HCT116 (cell line): ENCODE measurements at regions not wholly inside any gene's neighbourhood (a gene's known extent, or its start where the extent isn't known, plus 50 kb on each side); places are given as distances from the start of the nearest gene placed in this dataset.

ENCODE experiments used
- ATAC-seq: fragments of 200-7000 bp; cut with Tn5 transposase; 2 replicates; pipeline ENCODE4 v1.9.1; 2020; ENCODE audit warnings: mild to moderate bottlenecking, moderate library complexity
- BruUV-seq: library from RNA; stranded (reverse); fragments of 400-500 nt; replicated peaks from 2 replicates; lab custom pipeline; 2021; lab: Mats Ljungman, UMichigan
- CTCF ChIA-PET: fragments of 300-600 bp; sonication (Branson Sonifier 250); formaldehyde crosslinking; loops from one replicate; lab custom pipeline; 2021; ENCODE audit warnings: antibody characterized with exemption; lab: Charles Lee
- POLR2A ChIA-PET: fragments of 300-600, 350-600 bp; sonication (Branson Sonifier 250); formaldehyde crosslinking; loops from one replicate; lab custom pipeline; 2021; ENCODE audit warnings: antibody characterized with exemption; lab: Charles Lee
- RAD21 ChIA-PET, 2 experiments: fragments of 300-600 bp; sonication (Branson Sonifier 250); formaldehyde crosslinking; loops; one replicate each; lab custom pipeline; 2023; ENCODE audit warnings: low total read pairs in 2 of 2; ENCODE audit not compliant: uncharacterized antibody in 2 of 2, unreplicated experiment in 2 of 2, low non-redundant PET in 1 of 2; lab: Charles Lee
- DNase-seq: peaks from one replicate; pipeline ENCODE4 v3.0.0-alpha.2; 2010; ENCODE audit warnings: low read depth, low spot score
- H2AFZ ChIP-seq: fragments of 200-600 bp; shearing (Covaris generic), sonication (generic); 2 replicates; pipeline ENCODE4 v1.6.1; 2017; ENCODE audit warnings: low read depth, mixed run types, mixed read lengths, antibody characterized with exemption, low read length; ENCODE audit not compliant: poor library complexity, severe bottlenecking
- H3K27ac ChIP-seq: 2 replicates; pipeline ENCODE4 v1.5.1; 2012; ENCODE audit warnings: low read depth, low read length
- H3K27me3 ChIP-seq: fragments of 200-600 bp; sonication (generic); 2 replicates; pipeline ENCODE4 v1.6.1; 2016; ENCODE audit warnings: mixed run types, low read length, mixed read lengths; ENCODE audit not compliant: insufficient read depth
- H3K36me3 ChIP-seq, 2 experiments: fragments of 200-500 bp in 1 of 2; fragments of 200-600 bp in 1 of 2; sonication (Bioruptor generic) in 1 of 2; sonication (generic) in 1 of 2; 2 replicates each; pipeline versions ENCODE4 v1.5.1 to v1.6.1; 2014 to 2016; ENCODE audit warnings: low read length in 2 of 2, inconsistent platforms in 1 of 2, mixed read lengths in 1 of 2, mixed run types in 1 of 2; ENCODE audit not compliant: insufficient read depth in 2 of 2, control insufficient read depth in 1 of 2
- H3K4me1 ChIP-seq, 2 experiments: fragments of 200-600 bp in 1 of 2; sonication (generic) in 1 of 2; 2 replicates each; pipeline versions ENCODE4 v1.5.1 to v1.6.1; 2012 to 2017; ENCODE audit warnings: low read length in 2 of 2, inconsistent platforms in 1 of 2, mild to moderate bottlenecking in 1 of 2, mixed read lengths in 1 of 2, mixed run types in 1 of 2, moderate library complexity in 1 of 2; ENCODE audit not compliant: insufficient read depth in 2 of 2, control insufficient read depth in 1 of 2
- H3K4me2 ChIP-seq: fragments of 200-600 bp; sonication (generic); 2 replicates; pipeline ENCODE4 v1.6.1; 2017; ENCODE audit warnings: mixed run types, low read length, mixed read lengths
- H3K4me3 ChIP-seq, 2 experiments: fragments of 200-600 bp in 1 of 2; sonication (generic) in 1 of 2; replicated peaks in 1 of 2; 2 replicates each; pipeline ENCODE4 v1.5.1; 2011 to 2016; ENCODE audit warnings: low read length in 2 of 2, control low read depth in 1 of 2, low read depth in 1 of 2, mild to moderate bottlenecking in 1 of 2, mixed read lengths in 1 of 2, mixed run types in 1 of 2
- H3K79me2 ChIP-seq: fragments of 200-600 bp; sonication (generic); 2 replicates; pipeline ENCODE4 v1.6.1; 2017; ENCODE audit warnings: mild to moderate bottlenecking, mixed run types, low read length, moderate library complexity, mixed read lengths; ENCODE audit not compliant: insufficient read depth
- H3K9ac ChIP-seq: fragments of 200-600 bp; sonication (generic); 2 replicates; pipeline ENCODE4 v1.6.1; 2016; ENCODE audit warnings: low read length, mixed read lengths
- H3K9me2 ChIP-seq: fragments of 200-600 bp; sonication (generic), shearing (Covaris generic); 2 replicates; pipeline ENCODE4 v1.6.1; 2017; ENCODE audit warnings: mixed run types, mild to moderate bottlenecking, moderate library complexity; ENCODE audit not compliant: insufficient read depth
- H3K9me3 ChIP-seq, 2 experiments: fragments of 200-500 bp in 1 of 2; fragments of 200-600 bp in 1 of 2; sonication (Bioruptor generic) in 1 of 2; sonication (generic) in 1 of 2; 2 replicates each; pipeline ENCODE4 v1.6.1; 2014 to 2017; ENCODE audit warnings: low read length in 2 of 2, mixed read lengths in 2 of 2, inconsistent platforms in 1 of 2, low read depth in 1 of 2, mild to moderate bottlenecking in 1 of 2, mixed run types in 1 of 2, moderate library complexity in 1 of 2; ENCODE audit not compliant: control insufficient read depth in 1 of 2, insufficient read depth in 1 of 2
- H4K20me1 ChIP-seq: fragments of 200-600 bp; sonication (generic), shearing (Covaris generic); 2 replicates; pipeline ENCODE4 v1.6.1; 2017; ENCODE audit warnings: mixed run types, mild to moderate bottlenecking, moderate library complexity; ENCODE audit not compliant: insufficient read depth
- ATF3 ChIP-seq: IDR thresholded peaks from 2 replicates; pipeline ENCODE4 v1.6.1; 2012
- CEBPB ChIP-seq: IDR thresholded peaks from 2 replicates; pipeline ENCODE4 v1.6.1; 2012; ENCODE audit warnings: low read depth
- ELF1 ChIP-seq: IDR thresholded peaks from 2 replicates; pipeline ENCODE4 v1.6.1; 2012; ENCODE audit warnings: low read depth, borderline replicate concordance
- EZH2 ChIP-seq: fragments of 200-600 bp; sonication (generic); IDR thresholded peaks from 2 replicates; pipeline ENCODE4 v1.6.1; 2017; ENCODE audit warnings: antibody characterized with exemption, mixed run types
- FOSL1 ChIP-seq: IDR thresholded peaks from 2 replicates; pipeline ENCODE4 v1.6.1; 2012; ENCODE audit warnings: low read depth
- JUND ChIP-seq: IDR thresholded peaks from 2 replicates; pipeline ENCODE4 v1.6.1; 2012
- MAX ChIP-seq: IDR thresholded peaks from 2 replicates; pipeline ENCODE4 v1.6.1; 2012
- POLR2A ChIP-seq: IDR thresholded peaks from 2 replicates; pipeline ENCODE4 v1.7.0; 2011; ENCODE audit warnings: borderline replicate concordance; ENCODE audit not compliant: insufficient read depth, insufficient read length; ENCODE audit errors: extremely low read depth
- POLR2AphosphoS5 ChIP-seq: IDR thresholded peaks from 2 replicates; pipeline ENCODE4 v1.6.1; 2011; ENCODE audit warnings: mild to moderate bottlenecking, low read depth, low read length, moderate library complexity
- RAD21 ChIP-seq: IDR thresholded peaks from 2 replicates; pipeline ENCODE4 v1.6.1; 2012; ENCODE audit warnings: low read depth, mild to moderate bottlenecking
- REST ChIP-seq: IDR thresholded peaks from 2 replicates; pipeline ENCODE4 v1.6.1; 2012; ENCODE audit warnings: low read depth
- SIN3A ChIP-seq: IDR thresholded peaks from 2 replicates; pipeline ENCODE4 v1.6.1; 2012; ENCODE audit warnings: low read depth
- SP1 ChIP-seq: IDR thresholded peaks from 2 replicates; pipeline ENCODE4 v1.6.1; 2012; ENCODE audit warnings: low read depth
- SRF ChIP-seq: IDR thresholded peaks from 2 replicates; pipeline ENCODE4 v1.6.1; 2012; ENCODE audit warnings: low read depth
- TCF7L2 ChIP-seq: IDR thresholded peaks from 2 replicates; pipeline ENCODE4 v1.7.0; 2011; ENCODE audit warnings: borderline replicate concordance, inconsistent platforms; ENCODE audit not compliant: insufficient read depth, insufficient read length; ENCODE audit errors: extremely low read depth
- YY1 ChIP-seq: IDR thresholded peaks from 2 replicates; pipeline ENCODE4 v1.6.1; 2011; ENCODE audit warnings: low read length, low read depth, moderate library complexity, mild to moderate bottlenecking; ENCODE audit not compliant: insufficient replicate concordance; ENCODE audit errors: extremely low read depth
- ZFX ChIP-seq: fragments of 450-650 bp; IDR thresholded peaks from 2 replicates; pipeline ENCODE4 v1.6.1; 2017
- ZNF274 ChIP-seq: fragments of 200-500 bp; sonication (Bioruptor generic); IDR thresholded peaks from 2 replicates; pipeline ENCODE4 v1.6.1; 2014; ENCODE audit warnings: mild to moderate bottlenecking, low read depth, low read length, inconsistent platforms
- intact Hi-C: fragments of 100-400 bp; cut with micrococcal nuclease; formaldehyde crosslinking; loops from 2 replicates; pipeline ENCODE4 v1.10.0; 2022
- TF ChIP-seq, protein P1 (sequence below), 3 experiments: fragments of 200-600 bp in 1 of 3; sonication (generic) in 1 of 3; IDR thresholded peaks in 2 of 3; conservative IDR thresholded peaks in 1 of 3; 2 replicates each; pipeline ENCODE4 v1.5.1; 2012 to 2017; ENCODE audit warnings: low read depth in 2 of 3, low read length in 2 of 3, antibody characterized with exemption in 1 of 3, borderline replicate concordance in 1 of 3, control low read depth in 1 of 3, mild to moderate bottlenecking in 1 of 3, mixed read lengths in 1 of 3, mixed run types in 1 of 3, moderate library complexity in 1 of 3; ENCODE audit not compliant: insufficient read depth in 1 of 3

DNA sequence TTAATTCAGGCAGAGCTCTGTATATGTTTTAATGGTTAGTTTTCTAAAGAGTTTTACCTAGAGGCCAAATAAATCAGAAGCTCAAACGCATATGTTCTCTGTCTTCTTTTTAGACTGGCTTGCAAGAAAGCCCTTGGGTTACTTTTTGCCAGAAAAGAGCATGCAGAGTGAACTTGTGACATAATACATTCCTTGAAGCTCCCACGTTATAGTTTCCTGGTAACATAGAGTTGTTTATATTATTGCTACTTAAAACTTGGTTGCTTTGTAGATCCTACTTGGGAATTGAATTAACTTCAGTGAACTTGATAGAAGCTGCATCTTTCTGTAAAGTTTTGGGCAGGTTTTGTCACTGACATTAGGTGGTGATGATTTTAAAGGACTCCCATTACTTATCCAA, 102.9 kb downstream of the C9orf152 start:
- ATAC-seq (no peak), DNase-seq (no peak)
- Histone ChIP-seq H3K36me3 (no peaks in the 10 kb centered on the region), H3K9me3 (no peaks in the 10 kb centered on the region), H3K9ac (no peak overlapping the region), H3K79me2 (peaks cover 62% of the 10 kb centered on the region), H3K27me3 (no peaks in the 10 kb centered on the region), H3K4me1 (no peaks in the 10 kb centered on the region), H4K20me1 (peaks cover 6% of the 10 kb centered on the region; the same call in 1 of the 2 replicates), H3K27ac (no peak overlapping the region), H3K4me2 (no peak overlapping the region), H2AFZ (no peak overlapping the region), H3K9me2 (no peaks in the 10 kb centered on the region), H3K4me3 (no peak overlapping the region)
- TF ChIP-seq REST (no peak), POLR2AphosphoS5 (no peak), ELF1 (no peak), FOSL1 (no peak), SRF (no peak), EZH2 (no peak), JUND (no peak), ZFX (no peak), ATF3 (no peak), SIN3A (no peak), YY1 (no peak), MAX (no peak), CEBPB (no peak), RAD21 (no peak), SP1 (no peak), ZNF274 (no peak), POLR2A (no peak), TCF7L2 (no peak)
- TF ChIP-seq, protein P1, sequence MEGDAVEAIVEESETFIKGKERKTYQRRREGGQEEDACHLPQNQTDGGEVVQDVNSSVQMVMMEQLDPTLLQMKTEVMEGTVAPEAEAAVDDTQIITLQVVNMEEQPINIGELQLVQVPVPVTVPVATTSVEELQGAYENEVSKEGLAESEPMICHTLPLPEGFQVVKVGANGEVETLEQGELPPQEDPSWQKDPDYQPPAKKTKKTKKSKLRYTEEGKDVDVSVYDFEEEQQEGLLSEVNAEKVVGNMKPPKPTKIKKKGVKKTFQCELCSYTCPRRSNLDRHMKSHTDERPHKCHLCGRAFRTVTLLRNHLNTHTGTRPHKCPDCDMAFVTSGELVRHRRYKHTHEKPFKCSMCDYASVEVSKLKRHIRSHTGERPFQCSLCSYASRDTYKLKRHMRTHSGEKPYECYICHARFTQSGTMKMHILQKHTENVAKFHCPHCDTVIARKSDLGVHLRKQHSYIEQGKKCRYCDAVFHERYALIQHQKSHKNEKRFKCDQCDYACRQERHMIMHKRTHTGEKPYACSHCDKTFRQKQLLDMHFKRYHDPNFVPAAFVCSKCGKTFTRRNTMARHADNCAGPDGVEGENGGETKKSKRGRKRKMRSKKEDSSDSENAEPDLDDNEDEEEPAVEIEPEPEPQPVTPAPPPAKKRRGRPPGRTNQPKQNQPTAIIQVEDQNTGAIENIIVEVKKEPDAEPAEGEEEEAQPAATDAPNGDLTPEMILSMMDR (IDR thresholded peaks at IDR 0.05 in 2 of 3, conservative IDR thresholded peaks at IDR 0.05 in 1 of 3; ENCODE audit: borderline replicate concordance in 1 of 3, insufficient read depth in 1 of 3, low read depth in 2 of 3, low read length in 2 of 3), result no peak
- BruUV-seq, result no TSS peak
- RAD21 ChIA-PET, result no interaction called here
- POLR2A ChIA-PET, result no interaction called here
- intact Hi-C loops, result no loop called here
- CTCF ChIA-PET, result no interaction called here
